AG09319 (cell line): ENCODE measurements at regions not wholly inside any gene's neighbourhood (a gene's known extent, or its start where the extent isn't known, plus 50 kb on each side); places are given as distances from the start of the nearest gene placed in this dataset.
"Not testable (repeated sequence)": the region's sequence is repeated elsewhere in the genome, so short reads cannot be mapped to it uniquely, and the experiment has no call there.

ENCODE experiments used
- DNase-seq: peaks from one replicate; pipeline ENCODE4 v3.0.0-alpha.2; 2010; ENCODE audit warnings: low read depth; ENCODE audit errors: extremely low read depth
- CTCF ChIP-seq: IDR thresholded peaks from 2 replicates; pipeline ENCODE4 v1.5.1; 2011; ENCODE audit warnings: low read depth, mild to moderate bottlenecking, inconsistent platforms, low read length, moderate library complexity

GRCh38 chr13:83085186-83085900 is 796.9 kb downstream of the SLITRK1 start:
- DNase-seq = peak; percentile 5
- no peak for TF ChIP-seq CTCF

- TF ChIP-seq CTCF = no peak
- DNase-seq = no peak
Measured at GRCh38 chr13:83077499-83077898, 804.8 kb downstream of the SLITRK1 start.

GRCh38 chr13:83073930-83074329 is 808.3 kb downstream of the SLITRK1 start:
- DNase-seq = not testable (repeated sequence)

GRCh38 chr13:83065108-83065507 is 817.2 kb downstream of the SLITRK1 start:
- DNase-seq = peak; percentile 49
- no peak for TF ChIP-seq CTCF

GRCh38 chr13:83057119-83057518 is 825.2 kb downstream of the SLITRK1 start:
- TF ChIP-seq CTCF = no peak
- DNase-seq = no peak

GRCh38 chr13:83056269-83056668 is 826.0 kb downstream of the SLITRK1 start:
- DNase-seq = no peak
- TF ChIP-seq CTCF = no peak

- DNase-seq = peak; percentile 23
Measured at GRCh38 chr13:83048419-83048818, 833.9 kb downstream of the SLITRK1 start.

More at GRCh38 chr13:83048419-83048818, 833.9 kb downstream of the SLITRK1 start:
- TF ChIP-seq CTCF = no peak
